Esophagus squamous epithelium (tissue), 5 donors: ENCODE measurements at regions not wholly inside any gene's neighbourhood (a gene's known extent, or its start where the extent isn't known, plus 50 kb on each side); places are given as distances from the start of the nearest gene placed in this dataset.

Experiments used
- DNase-seq: peaks from one replicate; lab custom pipeline; 2025; lab: John Stamatoyannopoulos, UW
- H3K27ac ChIP-seq, 4 donors: fragments of 200-600 bp; sonication (generic); one replicate each; pipeline ENCODE4 v1.5.1; 2016 to 2019; ENCODE audit warnings: mild to moderate bottlenecking in 1 of 4
- H3K27me3 ChIP-seq, 4 donors: fragments of 200-600 bp; sonication (generic); 1 replicate in 3 of 4; 2 replicates in 1 of 4; pipeline versions ENCODE4 v1.5.1 to v1.6.0; 2017 to 2021; ENCODE audit warnings: antibody characterized with exemption in 1 of 4
- H3K36me3 ChIP-seq, 3 donors: fragments of 200-600 bp; sonication (generic); one replicate each; pipeline ENCODE4 v1.5.1; 2016 to 2019
- H3K4me1 ChIP-seq, 3 donors: fragments of 200-600 bp; sonication (generic); one replicate each; pipeline ENCODE4 v1.5.1; 2017 to 2019
- H3K4me3 ChIP-seq, 4 donors: fragments of 200-600 bp; sonication (generic); 1 replicate in 3 of 4; 2 replicates in 1 of 4; pipeline ENCODE4 v1.5.1; 2016 to 2019; ENCODE audit warnings: mild to moderate bottlenecking in 2 of 4, moderate library complexity in 1 of 4
- H3K9me3 ChIP-seq, 3 donors: fragments of 200-600 bp; sonication (generic); one replicate each; pipeline ENCODE4 v1.5.1; 2016 to 2019
- POLR2A ChIP-seq, 4 donors: fragments of 450-650 bp; IDR thresholded peaks; one replicate each; pipeline ENCODE4 v1.6.1; 2017; ENCODE audit warnings: antibody characterized with exemption in 4 of 4, mild to moderate bottlenecking in 4 of 4, moderate library complexity in 3 of 4
- WGBS, 2 donors: methylation state at CpG; one replicate each; pipeline ENCODE4 v1.1.5; 2018; 5-methylcytosine and 5-hydroxymethylcytosine counted together
- intact Hi-C: fragments of 100-400 bp; cut with DNase I; formaldehyde crosslinking; loops from one replicate; pipeline ENCODE4 v1.15.0; 2022
- TF ChIP-seq, protein P1 (sequence below), 6 experiments: fragments of 450-650 bp in 4 of 6; fragments of 200-600 bp in 2 of 6; sonication (generic) in 2 of 6; IDR thresholded peaks; one replicate each; pipeline ENCODE4 v1.5.1; 2016 to 2019; ENCODE audit warnings: antibody characterized with exemption in 6 of 6, mild to moderate bottlenecking in 4 of 6, moderate library complexity in 4 of 6
- donor health status: DM: yes; HTN: yes; CAD: no.

DNA sequence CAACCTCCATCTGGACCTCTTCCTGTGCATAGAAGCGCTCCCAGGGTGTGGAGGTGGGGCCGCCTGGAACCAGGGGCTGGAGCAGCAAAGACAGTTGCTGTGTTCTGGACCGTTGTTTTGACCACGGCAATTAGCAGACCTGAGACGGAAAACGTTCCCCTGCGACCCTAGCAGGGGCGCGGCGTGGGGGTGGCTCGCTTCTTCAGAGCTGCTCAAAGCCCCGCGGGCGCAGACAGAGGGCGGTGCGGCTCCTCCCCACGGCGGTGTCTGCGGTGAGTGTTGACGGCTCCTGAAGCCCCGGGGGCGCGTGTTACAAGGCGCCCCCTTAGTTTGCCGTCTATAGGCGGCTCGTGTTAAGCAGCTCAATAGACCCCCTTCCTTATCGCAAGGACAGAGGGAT, 79.2 kb downstream of the TRIML1 start:
- WGBS, 2 donors = 0 to 59% methylated on average over 2 to 24 of the region's 28 CpGs

DNA sequence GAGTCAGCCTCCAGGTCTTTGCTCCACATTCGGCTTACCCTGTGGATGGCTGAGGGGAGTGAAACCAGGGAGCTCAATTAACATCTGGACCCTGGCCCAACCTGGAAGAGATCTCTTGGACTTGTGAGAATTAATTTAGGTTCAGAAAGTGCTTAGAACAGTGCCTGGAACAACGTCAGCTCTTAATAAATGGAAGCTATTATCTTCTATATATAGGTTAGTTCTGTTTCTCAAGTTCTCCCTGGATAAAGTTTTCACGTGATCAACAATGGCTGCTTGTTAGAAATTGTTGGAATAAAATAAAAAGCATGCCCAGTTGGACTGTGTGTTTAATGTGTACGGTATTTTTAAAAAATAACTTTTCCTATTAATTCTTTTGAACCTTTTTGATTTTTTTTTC, 80.8 kb downstream of the TRIML1 start:
- intact Hi-C loops = no loop called here
- H3K27ac ChIP-seq = no peak overlapping the region
- 63 to 74% methylated on average over 4 of the region's 4 CpGs for WGBS, 2 donors
- H3K36me3 ChIP-seq = no peaks in the 10 kb centered on the region
- H3K27me3 ChIP-seq = no peaks in the 10 kb centered on the region
- no peak overlapping the region for H3K4me3 ChIP-seq
- no peak for DNase-seq
- TF ChIP-seq POLR2A (IDR thresholded peaks at IDR 0.05) = no peak
- TF ChIP-seq, protein P1, sequence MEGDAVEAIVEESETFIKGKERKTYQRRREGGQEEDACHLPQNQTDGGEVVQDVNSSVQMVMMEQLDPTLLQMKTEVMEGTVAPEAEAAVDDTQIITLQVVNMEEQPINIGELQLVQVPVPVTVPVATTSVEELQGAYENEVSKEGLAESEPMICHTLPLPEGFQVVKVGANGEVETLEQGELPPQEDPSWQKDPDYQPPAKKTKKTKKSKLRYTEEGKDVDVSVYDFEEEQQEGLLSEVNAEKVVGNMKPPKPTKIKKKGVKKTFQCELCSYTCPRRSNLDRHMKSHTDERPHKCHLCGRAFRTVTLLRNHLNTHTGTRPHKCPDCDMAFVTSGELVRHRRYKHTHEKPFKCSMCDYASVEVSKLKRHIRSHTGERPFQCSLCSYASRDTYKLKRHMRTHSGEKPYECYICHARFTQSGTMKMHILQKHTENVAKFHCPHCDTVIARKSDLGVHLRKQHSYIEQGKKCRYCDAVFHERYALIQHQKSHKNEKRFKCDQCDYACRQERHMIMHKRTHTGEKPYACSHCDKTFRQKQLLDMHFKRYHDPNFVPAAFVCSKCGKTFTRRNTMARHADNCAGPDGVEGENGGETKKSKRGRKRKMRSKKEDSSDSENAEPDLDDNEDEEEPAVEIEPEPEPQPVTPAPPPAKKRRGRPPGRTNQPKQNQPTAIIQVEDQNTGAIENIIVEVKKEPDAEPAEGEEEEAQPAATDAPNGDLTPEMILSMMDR (IDR thresholded peaks at IDR 0.05) = no peak
- H3K9me3 ChIP-seq = no peaks in the 10 kb centered on the region
- H3K4me1 ChIP-seq = no peaks in the 10 kb centered on the region

More for the DNA sequence above, 79.2 kb downstream of the TRIML1 start:
- intact Hi-C loops = no loop called here
- no peak for TF ChIP-seq POLR2A (IDR thresholded peaks at IDR 0.05)
- TF ChIP-seq, protein P1 (IDR thresholded peaks at IDR 0.05) = no peak
- H3K4me3 ChIP-seq = no peak overlapping the region
- no peaks in the 10 kb centered on the region for H3K4me1 ChIP-seq
- no peaks in the 10 kb centered on the region for H3K9me3 ChIP-seq
- no peak for DNase-seq
- no peaks in the 10 kb centered on the region for H3K36me3 ChIP-seq
- no peak overlapping the region for H3K27ac ChIP-seq
- no peaks in the 10 kb centered on the region for H3K27me3 ChIP-seq

DNA sequence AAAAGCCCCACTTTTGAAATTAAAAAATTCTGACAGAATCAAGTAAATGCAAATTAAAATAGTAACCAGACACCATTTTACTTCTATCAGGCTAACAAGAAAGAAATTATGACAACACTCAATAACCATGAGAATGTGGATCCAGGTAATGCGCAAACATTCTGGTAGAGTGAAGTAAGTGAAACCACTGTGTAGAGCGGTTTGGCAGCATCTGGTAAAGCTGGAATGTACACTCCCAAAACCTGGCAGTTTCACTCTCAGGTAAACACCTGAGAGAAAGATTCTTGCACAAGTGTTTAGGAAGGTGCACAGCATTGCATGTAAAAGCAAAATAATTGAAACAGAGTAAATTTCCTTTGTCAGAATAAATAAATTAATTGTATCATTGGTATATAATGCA, 81.8 kb downstream of the TRIML1 start:
- Histone ChIP-seq H3K4me1 (no peaks in the 10 kb centered on the region), H3K4me3 (no peak overlapping the region), H3K27ac (no peak overlapping the region), H3K9me3 (no peaks in the 10 kb centered on the region), H3K27me3 (no peaks in the 10 kb centered on the region), H3K36me3 (no peaks in the 10 kb centered on the region)
- no peak for DNase-seq
- intact Hi-C loops = no loop called here
- TF ChIP-seq, protein P1 (IDR thresholded peaks at IDR 0.05) = no peak
- TF ChIP-seq POLR2A (IDR thresholded peaks at IDR 0.05) = no peak
- WGBS, 2 donors = 70 to 74% methylated on average over 2 of the region's 2 CpGs

DNA sequence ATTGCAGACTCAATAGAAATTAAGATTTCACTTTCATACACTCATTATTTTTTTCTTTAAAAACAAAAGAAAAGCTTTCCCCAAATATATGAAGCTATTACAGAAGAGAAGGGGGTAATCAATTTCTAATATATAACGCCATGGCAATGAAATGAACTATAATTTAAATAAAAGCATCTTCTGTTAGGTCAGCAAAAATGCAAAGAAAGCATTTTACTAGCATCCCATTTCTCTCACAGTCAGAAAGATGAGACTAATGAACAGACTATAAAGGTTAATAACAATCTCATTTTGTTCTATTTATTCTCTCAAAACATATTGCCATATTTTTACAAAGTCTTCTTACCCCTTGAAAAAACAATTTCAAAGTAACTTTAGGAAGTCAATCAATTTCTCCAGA, 89.0 kb downstream of the TRIML1 start:
- H3K27me3 ChIP-seq = no peaks in the 10 kb centered on the region
- DNase-seq = no peak
- no peaks in the 10 kb centered on the region for H3K36me3 ChIP-seq
- no peaks in the 10 kb centered on the region for H3K4me1 ChIP-seq
- 78 to 83% methylated on average over 1 of the region's 1 CpG for WGBS, 2 donors
- TF ChIP-seq, protein P1 (IDR thresholded peaks at IDR 0.05) = no peak
- TF ChIP-seq POLR2A (IDR thresholded peaks at IDR 0.05) = no peak
- H3K27ac ChIP-seq = no peak overlapping the region
- H3K4me3 ChIP-seq = no peak overlapping the region
- intact Hi-C loops = no loop called here
- H3K9me3 ChIP-seq = no peaks in the 10 kb centered on the region

DNA sequence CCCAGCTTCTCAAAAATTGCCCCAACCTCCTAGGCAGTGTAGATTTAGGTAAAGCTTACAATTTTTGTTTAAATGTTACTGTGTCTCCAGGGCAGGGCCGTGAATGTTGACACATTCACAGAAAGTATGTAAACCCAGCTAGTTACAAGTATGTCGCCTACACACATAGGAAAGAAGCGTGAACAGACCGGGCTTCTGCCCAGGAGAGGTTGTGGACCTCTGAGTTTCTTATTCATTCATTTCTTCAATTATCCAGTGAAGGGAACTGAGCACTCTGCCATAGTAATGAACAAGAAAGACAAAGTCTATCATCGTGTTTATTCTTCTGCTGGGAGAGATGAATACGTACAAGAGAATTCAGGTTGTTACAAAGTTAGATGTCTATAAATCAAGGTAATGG, 93.2 kb downstream of the TRIML1 start:
- WGBS, 2 donors = 58 to 70% methylated on average over 3 to 6 of the region's 6 CpGs
- Histone ChIP-seq H3K9me3 (no peaks in the 10 kb centered on the region), H3K4me3 (no peak overlapping the region), H3K27me3 (no peaks in the 10 kb centered on the region), H3K27ac (no peak overlapping the region), H3K4me1 (no peaks in the 10 kb centered on the region), H3K36me3 (no peaks in the 10 kb centered on the region)
- intact Hi-C loops = no loop called here
- TF ChIP-seq, protein P1 (IDR thresholded peaks at IDR 0.05) = no peak
- no peak for TF ChIP-seq POLR2A (IDR thresholded peaks at IDR 0.05)
- no peak for DNase-seq
